ENCODE measurements at regions not wholly inside any gene's neighbourhood (a gene's known extent, or its start where the extent isn't known, plus 50 kb on each side); places are given as distances from the start of the nearest gene placed in this dataset.

- no peak for DNase-seq (ENCODE audit: low spot score)
- in situ Hi-C loops (cut with HindIII; ENCODE audit: low sequenced_read_pairs): no loop called here
Observed at GRCh38 chr9:8019636-8020035, 220.1 kb upstream of the DMAC1 start.

GRCh38 chr9:8014997-8015682 is 215.6 kb upstream of the DMAC1 start:
- DNase-seq (ENCODE audit: low spot score): no peak
- in situ Hi-C loops (cut with HindIII; ENCODE audit: low sequenced_read_pairs): no loop called here

- DNase-seq (ENCODE audit: low spot score): no peak
- in situ Hi-C loops (cut with HindIII; ENCODE audit: low sequenced_read_pairs): no loop called here
Observed at GRCh38 chr9:8012986-8013385, 213.4 kb upstream of the DMAC1 start.

DNA sequence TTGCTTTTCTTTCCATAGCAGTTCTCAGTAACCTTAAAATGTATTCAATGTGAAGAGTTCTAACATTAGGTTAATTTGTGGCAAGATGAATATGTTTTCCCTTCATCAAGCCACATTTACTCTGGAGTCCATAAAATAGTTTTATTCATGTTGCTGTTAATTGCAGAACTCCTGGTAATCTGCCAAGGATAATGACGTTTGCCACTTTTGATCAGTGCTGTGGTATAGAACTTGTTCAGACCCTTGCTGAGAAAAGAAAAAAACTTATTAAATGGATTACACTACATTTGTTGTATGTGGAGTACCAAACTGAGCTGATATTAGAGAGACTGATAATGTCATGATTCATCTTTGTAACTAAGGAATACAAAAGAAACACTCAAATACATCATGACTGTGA is 212.4 kb upstream of the DMAC1 start:
- in situ Hi-C loops (cut with HindIII; ENCODE audit: low sequenced_read_pairs): no loop called here

GRCh38 chr9:7996558-7996957 is 197.0 kb upstream of the DMAC1 start:
- DNase-seq (ENCODE audit: low spot score): no peak
- in situ Hi-C loops (cut with HindIII; ENCODE audit: low sequenced_read_pairs): no loop called here

More for the DNA sequence above, 212.4 kb upstream of the DMAC1 start:
- DNase-seq (ENCODE audit: low spot score): no peak

GRCh38 chr9:7988644-7989280 is 189.2 kb upstream of the DMAC1 start:
- DNase-seq (ENCODE audit: low spot score): no peak
- in situ Hi-C loops (cut with HindIII; ENCODE audit: low sequenced_read_pairs): no loop called here

DNA sequence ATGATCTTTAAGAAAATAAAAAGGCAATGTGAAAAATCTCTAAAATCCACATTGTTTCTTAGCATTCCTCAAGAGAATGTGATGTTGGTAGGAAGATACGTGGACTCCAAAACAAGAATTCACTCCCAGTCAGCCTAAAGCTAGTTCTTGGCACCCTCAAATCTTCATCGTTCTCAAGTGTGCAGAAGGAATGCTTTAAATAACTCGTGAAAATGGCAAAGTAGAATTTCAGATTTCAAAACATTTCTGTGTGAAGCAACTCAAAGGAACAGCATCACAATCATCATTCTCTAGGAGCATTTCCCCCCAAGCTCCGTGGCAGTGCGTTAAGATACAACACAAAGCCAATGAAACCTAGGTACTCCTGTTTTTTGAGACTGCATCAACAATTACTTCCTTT is 185.1 kb upstream of the DMAC1 start:
- in situ Hi-C loops (cut with HindIII; ENCODE audit: low sequenced_read_pairs): no loop called here

GRCh38 chr9:7984203-7984602 is 184.6 kb upstream of the DMAC1 start:
- no peak for DNase-seq (ENCODE audit: low spot score)
- in situ Hi-C loops (cut with HindIII; ENCODE audit: low sequenced_read_pairs): no loop called here

More for the DNA sequence above, 185.1 kb upstream of the DMAC1 start:
- DNase-seq (ENCODE audit: low spot score): no peak

DNA sequence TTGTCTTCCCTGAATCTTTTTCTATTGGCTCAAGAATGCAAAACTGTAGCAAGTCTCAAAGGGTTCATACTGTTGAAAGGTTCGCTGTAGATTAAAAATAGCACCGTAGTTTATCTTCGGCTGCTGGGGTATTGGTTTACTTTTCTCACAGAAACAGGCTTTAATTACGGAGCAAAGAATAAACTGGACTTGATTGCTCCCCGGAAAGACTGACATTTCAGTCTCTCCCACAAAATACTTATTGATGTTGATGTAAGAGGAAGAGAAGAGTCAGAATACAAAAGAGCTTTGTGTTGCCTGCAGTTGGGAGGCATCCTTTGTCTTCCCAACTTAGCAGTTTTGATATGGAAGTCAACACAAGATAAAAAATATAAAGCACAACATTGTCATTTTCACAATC is 183.9 kb upstream of the DMAC1 start:
- in situ Hi-C loops (cut with HindIII; ENCODE audit: low sequenced_read_pairs): no loop called here
- no peak for DNase-seq (ENCODE audit: low spot score)

DNA sequence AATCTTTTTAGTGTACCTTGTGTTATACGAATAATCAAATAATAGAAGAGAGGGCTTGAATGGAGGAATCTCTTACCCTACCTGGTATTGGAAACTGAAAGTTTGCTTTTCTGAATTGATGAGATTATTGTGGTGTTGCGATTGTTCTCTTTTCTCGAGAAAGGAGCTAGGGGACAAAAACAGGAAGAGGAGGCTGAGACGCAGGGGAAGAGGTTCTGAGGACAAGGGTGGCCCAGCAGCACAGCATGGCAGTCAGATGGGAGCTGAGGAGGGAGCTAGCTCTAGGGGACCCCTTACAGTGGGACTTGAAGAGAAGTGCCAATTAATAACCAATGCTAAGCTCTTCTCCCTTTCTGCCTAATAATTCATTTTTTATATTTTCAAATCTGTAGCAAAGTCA is 183.3 kb upstream of the DMAC1 start:
- in situ Hi-C loops (cut with HindIII; ENCODE audit: low sequenced_read_pairs): no loop called here
- no peak for DNase-seq (ENCODE audit: low spot score)

- in situ Hi-C loops (cut with HindIII; ENCODE audit: low sequenced_read_pairs): no loop called here
- no peak for DNase-seq (ENCODE audit: low spot score)
Observed at GRCh38 chr9:7980691-7981289, 181.2 kb upstream of the DMAC1 start.

DNA sequence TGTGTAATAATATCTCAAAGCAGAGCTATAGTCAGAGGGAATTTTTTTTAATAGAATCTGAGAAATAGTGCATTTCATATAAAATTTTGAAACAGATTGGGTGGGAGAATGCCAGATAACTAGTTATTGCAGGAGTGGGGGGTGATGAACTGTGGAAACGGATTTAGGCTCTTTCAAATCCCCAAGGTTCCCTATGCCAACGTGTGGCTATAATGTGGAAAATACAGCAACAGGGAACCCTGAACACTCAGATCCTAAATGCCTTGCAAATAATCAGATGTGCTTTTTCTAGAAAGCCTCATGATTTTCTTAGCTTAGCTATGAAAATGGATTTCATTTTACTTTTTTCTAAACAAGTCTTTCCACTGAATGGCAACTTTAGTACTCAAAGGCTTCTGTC is 180.5 kb upstream of the DMAC1 start:
- in situ Hi-C loops (cut with HindIII; ENCODE audit: low sequenced_read_pairs): no loop called here
- DNase-seq (ENCODE audit: low spot score): no peak

DNA sequence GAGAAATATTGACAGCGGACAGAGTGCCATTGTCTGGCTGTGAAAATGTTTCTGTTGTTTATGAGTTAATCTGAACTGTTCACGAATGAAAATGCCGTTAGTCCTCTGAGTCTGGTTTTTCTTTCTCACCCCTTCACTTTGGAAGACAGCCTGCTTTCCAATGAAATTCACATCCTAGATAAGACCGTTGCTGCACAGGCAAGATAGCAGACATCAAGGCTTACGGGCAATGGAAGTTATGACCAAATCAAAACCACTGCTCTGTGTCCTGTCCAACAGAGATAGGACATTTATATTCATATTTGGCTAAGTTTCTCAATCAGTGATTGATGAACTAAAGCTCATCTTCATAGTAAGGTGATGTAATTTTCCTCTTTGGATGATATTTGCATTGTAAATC is 180.0 kb upstream of the DMAC1 start:
- no peak for DNase-seq (ENCODE audit: low spot score)
- in situ Hi-C loops (cut with HindIII; ENCODE audit: low sequenced_read_pairs): no loop called here

- no peak for DNase-seq (ENCODE audit: low spot score)
- in situ Hi-C loops (cut with HindIII; ENCODE audit: low sequenced_read_pairs): no loop called here
Observed at GRCh38 chr9:7977586-7977985, 178.0 kb upstream of the DMAC1 start.

DNA sequence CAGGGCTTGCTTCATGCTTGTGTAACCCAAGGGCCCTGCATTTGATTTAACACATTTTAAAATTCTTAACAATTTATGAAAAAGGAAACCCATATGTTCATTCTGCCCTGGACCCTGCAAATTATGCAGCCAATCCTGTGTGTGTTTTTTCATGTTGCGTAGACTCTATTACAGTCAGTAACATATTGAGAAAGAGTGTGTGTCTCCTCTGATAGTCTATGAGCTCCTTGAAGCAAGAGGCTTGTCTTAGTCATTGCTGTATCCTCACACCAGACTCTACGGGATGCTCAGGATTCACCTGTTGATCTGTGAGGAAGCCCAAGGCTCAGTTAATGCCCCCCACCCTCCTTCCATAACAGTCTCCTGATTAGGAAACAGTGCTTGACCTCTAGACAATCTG is 177.3 kb upstream of the DMAC1 start:
- DNase-seq (ENCODE audit: low spot score): no peak
- in situ Hi-C loops (cut with HindIII; ENCODE audit: low sequenced_read_pairs): no loop called here

GRCh38 chr9:7976167-7976755 is 176.7 kb upstream of the DMAC1 start:
- in situ Hi-C loops (cut with HindIII; ENCODE audit: low sequenced_read_pairs): no loop called here
- DNase-seq (ENCODE audit: low spot score): no peak

DNA sequence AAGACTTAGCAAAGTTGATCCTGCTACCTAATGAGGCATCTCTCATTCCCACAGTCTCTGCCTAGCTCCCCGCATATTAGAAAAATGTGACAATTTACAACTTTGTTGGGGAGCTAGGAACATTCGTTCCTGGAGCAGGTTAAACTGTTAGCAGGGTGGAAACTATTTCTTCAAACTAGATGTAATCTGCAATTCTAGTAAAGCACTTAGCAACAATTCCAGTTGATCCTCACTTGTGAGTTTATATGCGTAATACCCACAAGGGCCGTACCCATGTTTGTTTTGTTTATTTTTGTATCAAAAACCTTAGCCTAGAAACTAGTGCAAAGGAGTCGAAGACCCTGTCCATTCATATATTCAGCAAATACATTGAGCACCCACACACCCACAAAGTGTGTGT is 175.8 kb upstream of the DMAC1 start:
- DNase-seq (ENCODE audit: low spot score): no peak
- in situ Hi-C loops (cut with HindIII; ENCODE audit: low sequenced_read_pairs): no loop called here

DNA sequence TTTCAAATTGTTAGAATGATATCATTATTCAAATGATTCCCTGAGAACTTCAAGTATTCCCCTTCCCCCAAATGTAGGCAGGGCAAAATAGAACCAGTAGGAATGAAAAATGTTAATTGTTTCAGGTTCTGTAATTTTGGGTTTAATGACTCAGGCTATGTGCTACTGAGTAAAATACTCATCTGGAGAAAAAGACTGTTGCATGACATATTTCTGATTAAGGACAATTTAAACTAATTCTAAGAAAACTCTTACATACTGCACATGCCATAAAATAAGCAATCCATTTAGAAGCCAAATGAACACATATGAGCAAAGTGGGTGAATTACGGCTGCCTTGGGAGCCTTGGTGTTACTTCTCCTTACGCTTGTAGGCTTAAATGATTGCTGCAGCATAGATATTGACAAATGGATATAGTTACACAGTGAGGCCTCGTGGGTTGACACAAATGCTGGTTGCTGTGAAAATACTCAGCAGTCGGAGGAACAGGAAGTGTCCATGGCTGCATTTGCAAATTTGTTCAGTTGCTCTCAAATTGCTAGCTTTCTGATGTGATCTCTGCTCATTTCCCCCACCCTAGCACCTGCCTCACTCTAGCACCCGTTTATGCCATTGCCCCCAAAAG is 174.9 kb upstream of the DMAC1 start:
- no peak for DNase-seq (ENCODE audit: low spot score)
- in situ Hi-C loops (cut with HindIII; ENCODE audit: low sequenced_read_pairs): no loop called here

DNA sequence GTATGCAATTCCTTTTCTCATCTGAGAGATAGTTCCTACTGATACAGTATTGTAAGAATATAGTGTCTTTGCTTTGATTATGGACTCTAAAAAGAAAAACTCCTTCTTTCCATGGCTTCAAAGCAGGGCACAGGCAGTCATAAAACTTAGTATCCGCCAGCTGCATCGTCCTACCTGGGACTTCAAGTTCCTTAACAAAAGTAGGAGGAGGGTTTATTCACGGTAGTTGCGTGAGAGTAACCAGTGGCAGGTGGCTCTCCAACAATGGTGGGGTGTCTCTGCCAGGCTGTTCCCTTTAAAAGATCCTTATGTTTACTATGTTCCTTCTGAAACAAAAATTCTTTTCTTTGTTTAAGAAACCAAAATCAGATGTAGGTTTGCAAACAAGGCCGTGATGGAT is 173.5 kb upstream of the DMAC1 start:
- no peak for DNase-seq (ENCODE audit: low spot score)

DNA sequence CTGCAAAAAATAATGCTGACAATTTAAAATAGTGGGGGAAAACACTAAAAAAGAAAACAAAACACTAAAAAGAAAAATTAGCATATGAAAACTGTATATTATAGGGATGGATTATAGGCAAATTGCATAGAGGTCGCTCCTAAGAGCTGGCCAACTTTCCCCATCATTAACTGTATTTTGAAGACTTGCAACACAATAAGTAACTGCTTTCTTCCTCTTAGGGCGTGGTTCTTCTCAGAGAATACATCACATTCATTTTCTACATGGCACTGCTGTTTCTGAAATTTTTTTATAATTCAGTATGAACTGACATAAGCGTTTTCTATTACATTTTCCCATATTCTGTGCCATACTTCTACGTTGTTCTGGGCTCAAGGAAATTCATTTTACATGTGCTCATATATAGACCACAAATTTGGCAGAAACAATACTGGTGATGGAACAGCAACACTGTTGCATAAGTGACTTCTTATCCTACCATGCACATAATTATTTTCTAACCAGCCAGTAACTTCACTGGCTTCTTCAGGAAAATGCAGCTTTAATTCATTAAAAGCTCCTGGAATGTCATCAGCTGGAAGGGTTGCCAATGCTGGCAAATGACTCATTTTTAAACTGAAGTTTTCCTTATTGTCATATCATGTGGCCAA is 171.2 kb upstream of the DMAC1 start:
- in situ Hi-C loops (cut with HindIII; ENCODE audit: low sequenced_read_pairs): no loop called here
- no peak for DNase-seq (ENCODE audit: low spot score)

More for the DNA sequence above, 173.5 kb upstream of the DMAC1 start:
- in situ Hi-C loops (cut with HindIII; ENCODE audit: low sequenced_read_pairs): no loop called here

All from G401 (cell line).